ENCODE measurements at regions not wholly inside any gene's neighbourhood (a gene's known extent, or its start where the extent isn't known, plus 50 kb on each side); places are given as distances from the start of the nearest gene placed in this dataset.

- TF ChIP-seq POLR2AphosphoS5 (IDR thresholded peaks at IDR 0.05): no peak
- TF ChIP-seq, protein P1, sequence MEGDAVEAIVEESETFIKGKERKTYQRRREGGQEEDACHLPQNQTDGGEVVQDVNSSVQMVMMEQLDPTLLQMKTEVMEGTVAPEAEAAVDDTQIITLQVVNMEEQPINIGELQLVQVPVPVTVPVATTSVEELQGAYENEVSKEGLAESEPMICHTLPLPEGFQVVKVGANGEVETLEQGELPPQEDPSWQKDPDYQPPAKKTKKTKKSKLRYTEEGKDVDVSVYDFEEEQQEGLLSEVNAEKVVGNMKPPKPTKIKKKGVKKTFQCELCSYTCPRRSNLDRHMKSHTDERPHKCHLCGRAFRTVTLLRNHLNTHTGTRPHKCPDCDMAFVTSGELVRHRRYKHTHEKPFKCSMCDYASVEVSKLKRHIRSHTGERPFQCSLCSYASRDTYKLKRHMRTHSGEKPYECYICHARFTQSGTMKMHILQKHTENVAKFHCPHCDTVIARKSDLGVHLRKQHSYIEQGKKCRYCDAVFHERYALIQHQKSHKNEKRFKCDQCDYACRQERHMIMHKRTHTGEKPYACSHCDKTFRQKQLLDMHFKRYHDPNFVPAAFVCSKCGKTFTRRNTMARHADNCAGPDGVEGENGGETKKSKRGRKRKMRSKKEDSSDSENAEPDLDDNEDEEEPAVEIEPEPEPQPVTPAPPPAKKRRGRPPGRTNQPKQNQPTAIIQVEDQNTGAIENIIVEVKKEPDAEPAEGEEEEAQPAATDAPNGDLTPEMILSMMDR (IDR thresholded peaks at IDR 0.05): no peak
Measured at GRCh38 chr6:133632206-133632605, 256.7 kb upstream of the TCF21 start.
